Activated CD4-positive, alpha-beta T cell treated with anti-CD3 and anti-CD28 coated beads for 48 hours (primary cell): ENCODE measurements at regions not wholly inside any gene's neighbourhood (a gene's known extent, or its start where the extent isn't known, plus 50 kb on each side); places are given as distances from the start of the nearest gene placed in this dataset.

Experiments used
- DNase-seq: peaks from one replicate; pipeline ENCODE4 v3.0.0-alpha.2; 2020

DNA sequence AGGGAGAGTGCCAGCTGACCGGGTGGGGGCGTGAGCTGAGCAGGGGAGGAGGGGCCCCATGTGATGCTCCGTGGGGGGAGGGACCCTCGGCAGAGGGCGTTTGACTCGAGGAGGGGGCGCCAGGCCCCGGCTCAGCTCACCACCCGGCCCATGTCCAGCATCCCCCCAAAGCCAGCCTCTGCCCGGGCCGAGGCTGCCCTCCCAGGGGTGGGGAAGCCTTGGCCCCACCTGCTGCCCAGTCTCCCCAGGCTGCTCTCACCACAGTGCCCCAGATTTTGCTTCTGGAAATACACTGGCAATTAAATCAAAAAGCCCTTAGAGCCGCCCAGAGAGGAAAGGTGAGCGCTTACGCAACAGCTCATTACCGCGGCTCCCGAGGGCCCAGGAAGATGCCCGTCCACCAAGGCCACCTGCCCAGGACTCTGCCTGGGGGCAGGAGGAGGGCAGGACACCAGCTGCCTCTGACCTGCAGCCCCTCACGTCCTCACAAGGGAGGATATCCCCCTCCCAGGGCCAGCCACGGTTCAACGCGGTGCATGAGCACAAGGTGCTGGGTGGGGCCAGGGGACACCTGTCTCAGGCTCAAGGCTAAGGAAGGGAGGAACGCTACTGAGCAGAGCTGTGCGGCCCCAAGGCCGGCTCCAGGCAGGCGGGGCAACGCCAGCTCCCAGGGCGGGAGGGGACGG lies 70.0 kb upstream of the INPP5A start:
- no peak for DNase-seq

- no peak for DNase-seq
Observed at GRCh38 chr10:132468216-132468615, 69.4 kb upstream of the INPP5A start.

- DNase-seq: no peak
Observed at GRCh38 chr10:132468651-132469050, 68.9 kb upstream of the INPP5A start.

DNA sequence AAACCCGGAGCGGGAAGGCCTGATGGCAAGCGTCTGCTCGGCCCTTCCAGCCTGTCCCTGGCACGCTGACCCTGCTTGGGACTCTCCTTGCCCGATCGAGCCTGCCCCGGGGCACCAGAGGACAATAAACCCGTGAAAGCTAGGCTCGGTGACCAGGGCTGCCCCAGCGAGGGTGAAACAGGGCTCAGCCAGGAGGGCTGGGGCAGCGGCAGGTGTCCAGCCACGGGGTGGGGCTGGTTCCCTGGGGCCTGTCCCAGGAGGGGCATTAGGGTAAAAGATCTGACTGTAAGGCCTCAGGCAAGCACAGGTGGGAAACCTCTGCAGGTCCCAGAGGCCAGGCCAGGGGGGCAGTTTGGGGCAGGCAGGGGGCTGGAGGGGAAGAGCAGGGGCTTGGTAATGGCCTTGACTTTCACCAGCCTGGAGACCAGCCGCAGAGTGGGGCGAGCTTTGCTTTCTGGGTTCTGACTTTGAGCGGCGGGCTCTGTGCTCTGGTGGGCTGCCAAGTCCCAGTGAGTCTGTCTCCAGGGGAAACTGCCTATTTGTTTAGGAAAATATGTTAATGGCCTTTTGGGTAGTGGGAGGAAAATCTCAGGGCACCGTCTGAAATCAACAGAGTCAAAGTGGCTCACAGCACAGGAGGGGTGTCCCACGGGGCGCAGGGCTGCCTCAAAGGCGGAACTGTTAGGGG lies 68.2 kb upstream of the INPP5A start:
- DNase-seq: no peak

DNA sequence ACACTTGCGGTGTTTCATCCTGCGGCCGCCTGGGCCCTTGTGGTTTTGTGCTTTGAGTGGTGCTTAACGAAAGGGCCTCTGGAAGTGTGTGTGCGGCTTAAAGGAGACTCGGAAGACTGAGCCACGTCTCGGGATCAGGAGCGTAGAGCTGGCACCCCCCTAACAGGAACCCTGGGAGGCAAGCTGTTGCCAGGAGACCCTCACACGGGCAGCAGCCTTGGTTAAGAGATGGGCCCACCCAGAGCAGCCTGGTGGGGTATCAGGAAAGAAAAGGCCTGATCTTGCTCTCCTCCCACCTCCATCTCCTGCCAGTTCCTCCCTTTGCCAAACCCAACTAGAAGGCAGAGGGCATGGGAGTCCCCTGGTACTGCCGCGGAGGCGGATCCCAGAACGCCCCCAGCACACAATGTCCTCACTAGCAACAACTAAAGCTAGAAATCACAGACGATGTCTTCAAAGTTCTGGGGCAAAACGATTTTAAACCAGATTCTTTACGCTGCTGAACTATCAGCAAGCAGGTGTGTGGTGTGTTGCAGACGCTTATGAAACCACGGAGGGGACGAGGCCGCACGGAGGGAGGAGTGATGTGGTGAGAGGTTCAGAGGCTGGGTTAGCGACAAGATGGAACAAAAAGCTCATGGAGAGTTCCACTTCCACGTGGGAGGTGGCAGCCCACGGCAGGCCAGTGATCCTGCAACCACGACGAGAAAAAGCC lies 67.0 kb upstream of the INPP5A start:
- DNase-seq: peak; percentile 62

- no peak for DNase-seq
Observed at GRCh38 chr10:132471125-132471451, 66.5 kb upstream of the INPP5A start.

DNA sequence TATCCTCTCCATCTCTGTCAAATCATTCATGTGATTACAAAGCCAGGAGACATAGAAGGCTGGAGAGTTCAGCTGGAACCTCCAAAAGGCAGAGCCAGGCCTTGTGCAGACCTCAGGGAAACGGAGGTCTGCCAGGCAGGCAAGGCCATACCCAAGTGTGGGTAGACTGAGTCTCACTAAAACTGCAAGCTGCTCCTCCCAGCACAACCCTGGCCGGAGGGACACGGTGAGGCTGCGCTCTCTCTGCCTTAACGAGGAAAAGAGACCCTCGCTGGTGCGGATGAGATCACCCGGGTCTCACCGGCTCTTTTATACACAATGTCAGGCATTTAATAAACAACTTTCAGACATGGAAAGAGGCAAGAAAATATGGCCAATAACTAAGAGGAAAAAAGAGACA lies 66.1 kb upstream of the INPP5A start:
- DNase-seq: no peak

- DNase-seq: no peak
Observed at GRCh38 chr10:132475086-132475485, 62.5 kb upstream of the INPP5A start.

DNA sequence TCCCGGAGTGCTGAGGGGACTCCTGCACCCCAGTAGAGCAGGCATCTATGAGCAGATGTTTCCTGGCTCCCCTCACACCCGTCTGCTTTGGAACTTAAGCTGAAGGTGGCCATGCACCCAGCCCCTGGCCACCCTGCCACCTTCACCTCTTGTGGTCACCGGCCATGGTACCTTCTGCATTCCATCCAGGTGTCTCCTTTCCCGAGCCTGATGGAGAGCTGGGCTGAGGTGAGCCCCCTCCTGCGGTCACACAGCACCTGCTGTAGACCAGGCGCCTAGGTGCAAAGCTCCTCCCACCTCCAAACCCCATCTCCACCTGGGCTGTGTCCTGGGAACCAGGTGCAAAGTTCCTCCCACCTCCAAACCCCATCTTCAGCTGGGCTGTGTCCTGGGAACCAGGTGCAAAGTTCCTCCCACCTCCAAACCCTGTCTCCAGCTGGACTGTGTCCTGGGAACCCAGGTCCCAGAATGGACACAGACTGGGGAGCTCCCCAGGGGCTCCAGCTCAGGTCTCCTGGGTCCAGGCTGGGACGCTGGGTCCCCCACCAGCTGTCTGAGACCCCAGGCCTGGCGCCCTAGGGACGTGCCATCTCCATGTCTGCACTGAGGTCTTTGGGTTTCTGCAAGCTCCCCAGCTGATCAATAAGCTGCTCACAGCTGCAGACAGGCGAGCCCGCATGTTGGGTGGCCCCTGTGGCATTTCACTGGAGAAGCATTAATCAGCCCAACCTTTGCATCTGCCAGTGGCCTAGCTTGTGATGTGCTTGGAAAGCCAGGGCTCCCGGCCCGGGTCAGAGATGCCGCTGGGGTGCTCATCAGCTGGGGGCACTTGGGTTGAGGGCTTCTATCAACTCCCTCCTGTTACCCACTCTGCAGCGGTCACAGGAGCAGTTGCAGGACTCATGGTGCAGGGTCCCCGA lies 61.2 kb upstream of the INPP5A start:
- DNase-seq: no peak

DNA sequence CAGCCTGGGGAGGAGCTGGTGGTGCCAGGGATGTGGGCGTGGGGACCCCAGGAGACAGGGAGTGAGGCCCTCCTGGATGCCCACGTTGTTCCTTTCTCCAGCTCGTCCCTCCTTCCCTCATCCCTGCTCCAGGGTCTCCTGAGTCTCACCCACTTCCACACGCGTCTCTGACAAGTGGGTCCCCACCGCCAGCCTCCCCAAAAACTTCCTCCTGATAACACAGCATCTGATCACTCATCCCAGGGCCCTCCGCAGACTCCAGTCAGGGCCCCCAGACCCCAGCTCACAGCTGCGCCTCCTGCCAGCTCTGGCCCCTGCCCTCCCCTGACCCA lies 60.6 kb upstream of the INPP5A start:
- no peak for DNase-seq

- DNase-seq: no peak
Observed at GRCh38 chr10:132477398-132478340, 59.9 kb upstream of the INPP5A start.

DNA sequence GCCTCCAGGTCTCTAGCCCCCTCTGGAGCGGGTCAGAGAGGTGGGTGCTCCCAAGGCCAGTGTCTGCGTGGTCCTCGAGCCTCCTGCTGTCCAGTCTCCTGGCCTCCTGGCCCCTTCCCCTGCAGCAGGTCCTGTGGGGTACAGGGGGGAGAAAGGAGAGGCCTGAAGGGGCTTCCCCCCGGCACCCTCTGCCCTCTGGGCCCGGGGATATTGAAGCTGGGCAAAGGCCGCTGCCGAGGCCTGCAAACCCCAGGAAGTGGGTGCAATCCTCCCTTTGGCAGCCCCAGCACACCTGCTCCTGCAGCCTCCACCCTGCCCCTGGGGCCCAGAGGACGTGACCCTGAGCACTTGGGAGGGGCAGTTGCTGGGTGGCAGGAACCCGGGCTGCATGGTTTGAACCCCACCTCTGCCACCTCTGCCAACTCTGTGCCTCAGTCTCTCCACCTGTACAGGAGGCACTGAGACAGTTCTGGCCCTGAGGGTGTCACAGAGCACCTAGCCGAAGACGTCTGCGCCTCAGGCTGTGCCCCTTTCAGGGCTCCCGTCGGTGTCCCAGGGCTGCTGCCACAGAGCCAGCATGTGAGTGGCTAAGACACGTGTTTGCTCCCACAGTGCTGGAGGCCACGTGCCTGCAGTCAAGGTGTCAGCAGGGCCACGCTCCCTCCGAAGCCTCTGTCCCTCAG lies 59.1 kb upstream of the INPP5A start:
- DNase-seq: no peak

GRCh38 chr10:132479024-132479602 lies 58.5 kb upstream of the INPP5A start:
- DNase-seq: no peak

DNA sequence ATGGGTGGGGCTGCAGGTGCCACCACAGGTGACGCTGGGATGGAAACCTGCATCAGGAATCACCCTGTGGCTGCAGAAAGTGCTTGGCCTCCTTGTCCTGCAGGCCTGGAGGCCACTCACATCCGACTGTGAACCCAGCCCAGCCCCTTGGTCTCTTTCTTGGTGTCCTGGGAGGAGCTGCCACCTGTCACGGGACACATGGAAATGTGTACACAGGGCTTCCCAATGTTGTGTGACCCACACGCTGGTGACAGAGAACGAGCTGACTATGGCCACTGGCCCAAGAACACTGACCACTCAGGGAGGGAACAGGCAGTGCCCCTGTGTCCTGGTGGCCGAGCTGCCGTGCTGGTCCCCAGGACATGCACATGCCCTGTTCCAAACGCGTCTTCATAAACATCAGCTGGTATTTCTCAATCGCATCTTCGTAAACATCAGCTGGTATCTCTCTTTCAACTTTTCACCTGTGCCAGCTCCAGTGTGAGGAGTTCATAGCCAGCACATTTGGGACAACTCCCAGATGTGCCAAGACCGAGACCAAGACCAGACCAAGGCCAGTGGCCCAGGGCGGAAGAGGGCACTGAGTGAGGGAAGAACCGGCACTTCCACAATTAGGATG lies 57.9 kb upstream of the INPP5A start:
- DNase-seq: no peak

- DNase-seq: no peak
Observed at GRCh38 chr10:132480356-132480755, 57.2 kb upstream of the INPP5A start.

- DNase-seq: no peak
Observed at GRCh38 chr10:132481690-132482089, 55.9 kb upstream of the INPP5A start.

- DNase-seq: no peak
Observed at GRCh38 chr10:132482090-132482800, 55.3 kb upstream of the INPP5A start.

DNA sequence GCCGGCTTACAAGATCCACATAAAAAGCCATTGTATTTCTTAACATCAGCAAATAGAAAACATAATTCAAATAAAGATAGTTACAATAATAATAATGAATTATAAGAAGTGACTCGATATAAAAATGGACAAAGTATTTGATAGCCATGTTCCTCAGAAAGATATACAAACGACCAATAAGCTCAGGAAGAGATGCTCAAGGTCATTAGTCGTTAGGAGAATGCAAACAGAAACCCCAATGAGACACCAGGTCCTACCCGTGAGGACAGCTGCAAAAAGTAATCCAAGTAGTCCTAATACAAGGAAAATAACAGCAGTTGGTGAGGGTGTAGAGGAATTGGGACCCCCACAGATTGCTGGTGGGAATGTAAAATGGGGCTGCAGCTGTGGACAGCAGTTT lies 54.2 kb upstream of the INPP5A start:
- no peak for DNase-seq

DNA sequence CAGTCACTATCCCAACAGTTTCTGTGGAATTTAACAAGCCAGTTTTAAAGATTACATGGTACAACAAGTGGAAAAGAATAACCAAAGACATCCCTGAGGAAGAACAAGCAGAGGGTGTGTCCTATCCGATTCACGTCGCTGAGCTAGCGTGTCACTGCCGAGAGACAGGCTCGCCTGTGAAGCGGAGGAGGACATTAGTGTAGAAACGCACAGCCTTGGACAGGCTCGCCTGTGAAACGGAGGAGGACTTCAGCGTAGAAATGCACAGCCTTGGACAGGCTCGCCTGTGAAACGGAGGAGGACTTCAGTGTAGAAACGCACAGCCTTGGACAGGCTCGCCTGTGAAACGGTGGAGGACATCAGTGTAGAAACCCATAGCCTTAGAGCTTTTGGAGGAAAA lies 52.7 kb upstream of the INPP5A start:
- DNase-seq: no peak

GRCh38 chr10:132485391-132485790 lies 52.2 kb upstream of the INPP5A start:
- no peak for DNase-seq
